SK-N-SH (cell line): ENCODE measurements at regions not wholly inside any gene's neighbourhood (a gene's known extent, or its start where the extent isn't known, plus 50 kb on each side); places are given as distances from the start of the nearest gene placed in this dataset.

Experiments
- CTCF ChIA-PET: fragments of 300-600, 350-600 bp; formaldehyde crosslinking; extraction: SDS; loops from one replicate; lab custom pipeline; 2021; lab: Yijun Ruan, JAX
- POLR2A ChIA-PET: fragments of 350-600 bp; sonication (Branson Sonifier 250); formaldehyde crosslinking; extraction: SDS; loops from one replicate; lab custom pipeline; 2020; ENCODE audit warnings: antibody characterized with exemption, inconsistent platforms; lab: Yijun Ruan, JAX
- DNase-seq: peaks from one replicate; pipeline ENCODE4 v3.0.0; 2012
- H2AFZ ChIP-seq: fragments of 200-600 bp; sonication (generic); 2 replicates; pipeline ENCODE4 v1.8.1; 2016; ENCODE audit warnings: antibody characterized with exemption, mild to moderate bottlenecking, low read depth
- H3F3A ChIP-seq: fragments of 200-600 bp; sonication (generic); replicated peaks from 2 replicates; pipeline ENCODE3; 2016; ENCODE audit warnings: antibody characterized with exemption, mild to moderate bottlenecking; ENCODE audit not compliant: insufficient read depth
- H3K27ac ChIP-seq, 2 experiments: fragments of 200-500 bp in 1 of 2; fragments of 200-600 bp in 1 of 2; sonication (Bioruptor generic) in 1 of 2; sonication (generic), shearing (Covaris generic) in 1 of 2; 2 replicates each; pipeline versions ENCODE4 v1.5.1 to v1.6.1; 2014 to 2016; ENCODE audit warnings: low read depth in 2 of 2, inconsistent platforms in 1 of 2, low read length in 1 of 2, mild to moderate bottlenecking in 1 of 2, mixed read lengths in 1 of 2
- H3K27me3 ChIP-seq: fragments of 200-600 bp; sonication (generic), shearing (Covaris generic); 2 replicates; pipeline ENCODE4 v1.6.1; 2016; ENCODE audit warnings: mixed run types; ENCODE audit not compliant: insufficient read depth
- H3K36me3 ChIP-seq, 2 experiments: fragments of 200-500 bp in 1 of 2; fragments of 200-600 bp in 1 of 2; sonication (Bioruptor generic) in 1 of 2; sonication (generic) in 1 of 2; replicated peaks in 1 of 2; 2 replicates each; pipeline versions ENCODE3 to v1.5.1; 2014 to 2016; ENCODE audit warnings: low read length in 1 of 2, mild to moderate bottlenecking in 1 of 2; ENCODE audit not compliant: insufficient read depth in 2 of 2, control insufficient read depth in 1 of 2
- H3K4me1 ChIP-seq, 2 experiments: fragments of 200-500 bp in 1 of 2; fragments of 200-600 bp in 1 of 2; sonication (Bioruptor generic) in 1 of 2; sonication (generic), shearing (Covaris generic) in 1 of 2; 2 replicates each; pipeline versions ENCODE4 v1.5.1 to v1.6.1; 2014 to 2016; ENCODE audit warnings: low read depth in 1 of 2, low read length in 1 of 2, mixed run types in 1 of 2; ENCODE audit not compliant: insufficient read depth in 2 of 2, control insufficient read depth in 1 of 2
- H3K4me2 ChIP-seq: fragments of 200-600 bp; sonication (generic), shearing (Covaris generic); 2 replicates; pipeline ENCODE4 v1.6.1; 2017; ENCODE audit warnings: mixed run types
- H3K4me3 ChIP-seq, 2 experiments: fragments of 200-500 bp in 1 of 2; fragments of 200-600 bp in 1 of 2; sonication (Bioruptor generic) in 1 of 2; sonication (generic), shearing (Covaris generic) in 1 of 2; 2 replicates each; pipeline versions ENCODE4 v1.5.1 to v1.8.1; 2014 to 2016; ENCODE audit warnings: low read depth in 2 of 2, inconsistent platforms in 1 of 2, low read length in 1 of 2, mild to moderate bottlenecking in 1 of 2, mixed read lengths in 1 of 2, moderate library complexity in 1 of 2
- H3K79me2 ChIP-seq: fragments of 200-600 bp; sonication (generic); 2 replicates; pipeline ENCODE4 v1.8.1; 2017; ENCODE audit warnings: mild to moderate bottlenecking; ENCODE audit not compliant: insufficient read depth
- H3K9ac ChIP-seq: fragments of 200-600 bp; sonication (generic); 2 replicates; pipeline ENCODE4 v1.6.1; 2017; ENCODE audit warnings: mixed run types
- H3K9me2 ChIP-seq: fragments of 200-600 bp; sonication (generic); 2 replicates; pipeline ENCODE4 v1.6.1; 2017; ENCODE audit warnings: mixed run types
- H3K9me3 ChIP-seq: fragments of 200-600 bp; sonication (generic); 2 replicates; pipeline ENCODE4 v1.6.1; 2017; ENCODE audit warnings: mixed run types, mild to moderate bottlenecking, moderate library complexity
- H4K20me1 ChIP-seq: fragments of 200-600 bp; sonication (generic); 2 replicates; pipeline ENCODE4 v1.6.1; 2017; ENCODE audit warnings: mild to moderate bottlenecking, mixed run types; ENCODE audit not compliant: insufficient read depth
- ELF1 ChIP-seq: IDR thresholded peaks from 2 replicates; pipeline ENCODE4 v1.4.0; 2012
- EZH2phosphoT487 ChIP-seq: fragments of 200-600 bp; sonication (generic); IDR thresholded peaks from 2 replicates; pipeline ENCODE4 v1.6.1; 2017; ENCODE audit warnings: low read depth, mixed run types, mild to moderate bottlenecking, antibody characterized with exemption, moderate library complexity, borderline replicate concordance
- FOSL2 ChIP-seq: IDR thresholded peaks from 2 replicates; pipeline ENCODE4 v1.4.0; 2012; ENCODE audit warnings: low read depth, mild to moderate bottlenecking, moderate library complexity, borderline replicate concordance
- FOXM1 ChIP-seq: IDR thresholded peaks from 2 replicates; pipeline ENCODE4 v1.4.0; 2012; ENCODE audit warnings: low read depth, mild to moderate bottlenecking
- GATA2 ChIP-seq: sonication (generic); formaldehyde crosslinking; IDR thresholded peaks from 2 replicates; pipeline ENCODE4 v1.5.0; 2020; ENCODE audit warnings: mild to moderate bottlenecking, missing genetic modification reagents
- IRF3 ChIP-seq: fragments of 150-350 bp; IDR thresholded peaks from 2 replicates; pipeline ENCODE4 v1.6.1; 2016; ENCODE audit warnings: mild to moderate bottlenecking, low read depth, low read length
- JUND ChIP-seq: IDR thresholded peaks from 2 replicates; pipeline ENCODE4 v1.4.0; 2012
- MXI1 ChIP-seq: IDR thresholded peaks from 2 replicates; pipeline ENCODE4 v1.6.1; 2012; ENCODE audit warnings: mild to moderate bottlenecking, low read depth, low read length, improper control_type of control experiment
- NFIC ChIP-seq: IDR thresholded peaks from 2 replicates; pipeline ENCODE4 v1.4.0; 2012; ENCODE audit warnings: borderline replicate concordance
- NRF1 ChIP-seq: IDR thresholded peaks from 2 replicates; pipeline ENCODE4 v1.6.1; 2012; ENCODE audit warnings: low read depth, mild to moderate bottlenecking, low read length
- POLR2AphosphoS5 ChIP-seq: IDR thresholded peaks from 2 replicates; pipeline ENCODE4 v1.6.1; 2012; ENCODE audit warnings: low read depth, low read length
- REST ChIP-seq: IDR thresholded peaks from 2 replicates; pipeline ENCODE4 v1.6.1; 2012; ENCODE audit warnings: mild to moderate bottlenecking, low read depth, low read length, moderate library complexity
- RFX5 ChIP-seq: IDR thresholded peaks from 2 replicates; pipeline ENCODE4 v1.6.1; 2012; ENCODE audit warnings: mild to moderate bottlenecking, improper control_type of control experiment, low read length
- RXRA ChIP-seq: IDR thresholded peaks from 2 replicates; pipeline ENCODE4 v1.4.0; 2012; ENCODE audit warnings: low read depth, mild to moderate bottlenecking, borderline replicate concordance
- SIN3A ChIP-seq: IDR thresholded peaks from 2 replicates; pipeline ENCODE4 v1.6.1; 2012; ENCODE audit warnings: low read depth, mild to moderate bottlenecking, low read length, moderate library complexity, borderline replicate concordance
- SMC3 ChIP-seq: IDR thresholded peaks from 2 replicates; pipeline ENCODE4 v1.6.1; 2012; ENCODE audit warnings: low read depth, low read length, improper control_type of control experiment
- TAF1 ChIP-seq: IDR thresholded peaks from 2 replicates; pipeline ENCODE4 v1.6.1; 2012; ENCODE audit warnings: low read depth, mild to moderate bottlenecking, low read length, moderate library complexity, borderline replicate concordance
- USF1 ChIP-seq: IDR thresholded peaks from 2 replicates; pipeline ENCODE4 v1.4.0; 2012; ENCODE audit warnings: low read depth, borderline replicate concordance
- YY1 ChIP-seq: IDR thresholded peaks from 2 replicates; pipeline ENCODE4 v1.4.0; 2012; ENCODE audit warnings: low read depth, mild to moderate bottlenecking
- whole genome bisulfite sequencing: methylation state at CpG from one replicate; pipeline ENCODE4 v1.1.6; 2017; ENCODE audit warnings: low lambda C conversion rate; 5-methylcytosine and 5-hydroxymethylcytosine counted together

- TF ChIP-seq FOXM1 = no peak
- TF ChIP-seq NFIC = no peak
- TF ChIP-seq IRF3 = no peak
- no peak for TF ChIP-seq POLR2AphosphoS5
- TF ChIP-seq RXRA = no peak
- TF ChIP-seq RFX5 = no peak
- no peak for TF ChIP-seq JUND
- TF ChIP-seq FOSL2 = no peak
- no peak for TF ChIP-seq MXI1
- no peak for TF ChIP-seq GATA2 (CRISPR knock-in tag)
- no peak for TF ChIP-seq SMC3
These were observed 97.4 kb downstream of the FBXO4 start (continued) for GRCh38 chr5:42022383-42022972.

- Histone ChIP-seq H2AFZ (no peak overlapping the region), H3F3A (no peaks in the 10 kb centered on the region), H4K20me1 (no peaks in the 10 kb centered on the region), H3K4me1 (no peaks in the 10 kb centered on the region), H3K27me3 (no peaks in the 10 kb centered on the region), H3K9me2 (no peaks in the 10 kb centered on the region), H3K9ac (no peak overlapping the region), H3K36me3 (no peaks in the 10 kb centered on the region), H3K79me2 (no peaks in the 10 kb centered on the region), H3K4me2 (no peak overlapping the region), H3K27ac (no peak overlapping the region), H3K9me3 (no peaks in the 10 kb centered on the region), H3K4me3 (no peak overlapping the region)
- TF ChIP-seq YY1 (no peak), SMC3 (no peak), SIN3A (no peak), POLR2AphosphoS5 (no peak), USF1 (no peak), TAF1 (no peak)
- CTCF ChIA-PET = interaction anchor here (0.6 kb wide), 1 partner anchor 920 kb away, joined by 3 read pairs; no protein-coding TSS in a partner anchor
- DNase-seq = no peak
- WGBS = 0% methylated on average over 2 of the region's 2 CpGs
- POLR2A ChIA-PET = no interaction called here
These were observed 101.4 kb downstream of the FBXO4 start for GRCh38 chr5:42026446-42026845.

- WGBS = 0% methylated on average over 1 of the region's 1 CpG
- Histone ChIP-seq H2AFZ (no peak overlapping the region), H3K27me3 (no peaks in the 10 kb centered on the region), H3K4me1 (no peaks in the 10 kb centered on the region), H3K9me3 (no peaks in the 10 kb centered on the region), H3K36me3 (no peaks in the 10 kb centered on the region), H3K79me2 (no peaks in the 10 kb centered on the region), H3F3A (no peaks in the 10 kb centered on the region), H3K4me3 (no peak overlapping the region), H4K20me1 (no peaks in the 10 kb centered on the region), H3K9me2 (no peaks in the 10 kb centered on the region), H3K4me2 (no peak overlapping the region), H3K27ac (no peak overlapping the region), H3K9ac (no peak overlapping the region)
- ChIA-PET CTCF (no interaction called here), POLR2A (no interaction called here)
- no peak for TF ChIP-seq ELF1
- TF ChIP-seq EZH2phosphoT487 = no peak
- no peak for TF ChIP-seq REST
- no peak for TF ChIP-seq NFIC
- no peak for TF ChIP-seq RXRA
- TF ChIP-seq NRF1 = no peak
- no peak for DNase-seq
These were observed 107.1 kb downstream of the FBXO4 start for GRCh38 chr5:42032137-42032536.
